Loucy (cell line): ENCODE measurements at regions not wholly inside any gene's neighbourhood (a gene's known extent, or its start where the extent isn't known, plus 50 kb on each side); places are given as distances from the start of the nearest gene placed in this dataset.

Source experiments
- H2AFZ ChIP-seq: fragments of 200-600 bp; sonication (generic); 2 replicates; pipeline ENCODE4 v1.6.0; 2016; ENCODE audit warnings: antibody characterized with exemption, mild to moderate bottlenecking, low read length, moderate library complexity
- H3F3A ChIP-seq: fragments of 200-600 bp; 2 replicates; pipeline ENCODE4 v1.6.0; 2016; ENCODE audit warnings: antibody characterized with exemption, low read depth, mild to moderate bottlenecking
- H3K27me3 ChIP-seq: fragments of 200-600 bp; sonication (generic); 2 replicates; pipeline ENCODE4 v1.6.1; 2014; ENCODE audit warnings: low read length, mild to moderate bottlenecking; ENCODE audit not compliant: insufficient read depth, poor library complexity, severe bottlenecking
- H3K36me3 ChIP-seq: fragments of 200-600 bp; sonication (generic); 2 replicates; pipeline ENCODE4 v1.6.1; 2016; ENCODE audit warnings: low read length; ENCODE audit not compliant: insufficient read depth
- H3K4me1 ChIP-seq: fragments of 200-600 bp; sonication (generic); 2 replicates; pipeline ENCODE4 v1.5.1; 2014; ENCODE audit warnings: low read length, mild to moderate bottlenecking; ENCODE audit not compliant: insufficient read depth, poor library complexity, severe bottlenecking
- H3K4me2 ChIP-seq: fragments of 200-600 bp; sonication (generic); 2 replicates; pipeline ENCODE4 v1.6.0; 2014; ENCODE audit warnings: antibody characterized with exemption, low read length, low read depth, mild to moderate bottlenecking; ENCODE audit not compliant: poor library complexity, severe bottlenecking
- H3K4me3 ChIP-seq: fragments of 200-600 bp; sonication (generic); 2 replicates; pipeline ENCODE4 v1.5.1; 2014; ENCODE audit warnings: low read length, mild to moderate bottlenecking, mixed read lengths; ENCODE audit not compliant: poor library complexity, severe bottlenecking
- H3K79me2 ChIP-seq: fragments of 200-600 bp; sonication (generic); 2 replicates; pipeline ENCODE4 v1.6.1; 2014; ENCODE audit warnings: low read length; ENCODE audit not compliant: insufficient read depth
- H3K9ac ChIP-seq: fragments of 200-600 bp; sonication (generic); 2 replicates; pipeline ENCODE4 v1.6.0; 2014; ENCODE audit warnings: mild to moderate bottlenecking, low read depth, low read length, moderate library complexity; ENCODE audit not compliant: poor library complexity, severe bottlenecking
- H3K9me2 ChIP-seq: fragments of 200-600 bp; sonication (generic); replicated peaks from 2 replicates; pipeline ENCODE4 v1.6.1; 2016; ENCODE audit warnings: low read depth, low read length, mixed read lengths
- H3K9me3 ChIP-seq: fragments of 200-600 bp; sonication (generic); 2 replicates; pipeline ENCODE4 v1.6.1; 2014; ENCODE audit warnings: mild to moderate bottlenecking, antibody characterized with exemption, low read length, low read depth; ENCODE audit not compliant: insufficient read depth
- H4K20me1 ChIP-seq: fragments of 200-600 bp; sonication (generic); 2 replicates; pipeline ENCODE4 v1.6.0; 2014; ENCODE audit warnings: antibody characterized with exemption, low read length, mild to moderate bottlenecking; ENCODE audit not compliant: insufficient read depth, poor library complexity, severe bottlenecking
- EZH2phosphoT487 ChIP-seq: fragments of 200-600 bp; IDR thresholded peaks from 2 replicates; pipeline ENCODE4 v1.6.1; 2018; ENCODE audit warnings: antibody characterized with exemption, mild to moderate bottlenecking, moderate library complexity, borderline replicate concordance
- TF ChIP-seq, protein P1 (sequence below): fragments of 200-600 bp; sonication (generic); conservative IDR thresholded peaks from 2 replicates; pipeline ENCODE4 v1.5.1; 2014; ENCODE audit warnings: mild to moderate bottlenecking, antibody characterized with exemption, low read length

DNA sequence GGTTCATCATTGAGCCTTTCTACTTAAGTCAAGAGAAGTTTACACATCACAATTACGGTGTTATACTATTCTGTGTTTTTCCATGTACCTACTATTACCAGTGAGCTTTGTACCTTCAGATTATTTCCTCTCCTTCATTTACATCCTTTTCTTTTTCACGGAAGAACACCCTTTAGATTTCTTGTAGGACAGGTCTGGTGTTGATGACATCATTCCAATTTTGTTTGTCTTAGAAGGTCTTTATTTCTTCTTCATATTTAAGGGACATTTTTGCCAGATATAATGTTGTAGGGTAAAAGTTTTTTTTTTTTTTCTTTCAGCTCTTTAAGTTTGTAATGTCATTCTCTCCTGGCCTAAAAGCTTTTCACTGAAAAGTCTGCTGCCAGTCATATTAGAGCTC is 637.1 kb upstream of the RIOK2 start:
- Histone ChIP-seq H2AFZ (no peak overlapping the region), H3F3A (no peaks in the 10 kb centered on the region), H3K9ac (no peak overlapping the region), H3K4me2 (no peak overlapping the region), H3K9me3 (no peaks in the 10 kb centered on the region), H3K4me1 (no peaks in the 10 kb centered on the region), H3K27me3 (no peaks in the 10 kb centered on the region), H3K79me2 (no peaks in the 10 kb centered on the region), H4K20me1 (no peaks in the 10 kb centered on the region), H3K9me2 (no peaks in the 10 kb centered on the region), H3K36me3 (no peaks in the 10 kb centered on the region), H3K4me3 (no peak overlapping the region)
- TF ChIP-seq, protein P1, sequence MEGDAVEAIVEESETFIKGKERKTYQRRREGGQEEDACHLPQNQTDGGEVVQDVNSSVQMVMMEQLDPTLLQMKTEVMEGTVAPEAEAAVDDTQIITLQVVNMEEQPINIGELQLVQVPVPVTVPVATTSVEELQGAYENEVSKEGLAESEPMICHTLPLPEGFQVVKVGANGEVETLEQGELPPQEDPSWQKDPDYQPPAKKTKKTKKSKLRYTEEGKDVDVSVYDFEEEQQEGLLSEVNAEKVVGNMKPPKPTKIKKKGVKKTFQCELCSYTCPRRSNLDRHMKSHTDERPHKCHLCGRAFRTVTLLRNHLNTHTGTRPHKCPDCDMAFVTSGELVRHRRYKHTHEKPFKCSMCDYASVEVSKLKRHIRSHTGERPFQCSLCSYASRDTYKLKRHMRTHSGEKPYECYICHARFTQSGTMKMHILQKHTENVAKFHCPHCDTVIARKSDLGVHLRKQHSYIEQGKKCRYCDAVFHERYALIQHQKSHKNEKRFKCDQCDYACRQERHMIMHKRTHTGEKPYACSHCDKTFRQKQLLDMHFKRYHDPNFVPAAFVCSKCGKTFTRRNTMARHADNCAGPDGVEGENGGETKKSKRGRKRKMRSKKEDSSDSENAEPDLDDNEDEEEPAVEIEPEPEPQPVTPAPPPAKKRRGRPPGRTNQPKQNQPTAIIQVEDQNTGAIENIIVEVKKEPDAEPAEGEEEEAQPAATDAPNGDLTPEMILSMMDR, result no peak
- no peak for TF ChIP-seq EZH2phosphoT487

DNA sequence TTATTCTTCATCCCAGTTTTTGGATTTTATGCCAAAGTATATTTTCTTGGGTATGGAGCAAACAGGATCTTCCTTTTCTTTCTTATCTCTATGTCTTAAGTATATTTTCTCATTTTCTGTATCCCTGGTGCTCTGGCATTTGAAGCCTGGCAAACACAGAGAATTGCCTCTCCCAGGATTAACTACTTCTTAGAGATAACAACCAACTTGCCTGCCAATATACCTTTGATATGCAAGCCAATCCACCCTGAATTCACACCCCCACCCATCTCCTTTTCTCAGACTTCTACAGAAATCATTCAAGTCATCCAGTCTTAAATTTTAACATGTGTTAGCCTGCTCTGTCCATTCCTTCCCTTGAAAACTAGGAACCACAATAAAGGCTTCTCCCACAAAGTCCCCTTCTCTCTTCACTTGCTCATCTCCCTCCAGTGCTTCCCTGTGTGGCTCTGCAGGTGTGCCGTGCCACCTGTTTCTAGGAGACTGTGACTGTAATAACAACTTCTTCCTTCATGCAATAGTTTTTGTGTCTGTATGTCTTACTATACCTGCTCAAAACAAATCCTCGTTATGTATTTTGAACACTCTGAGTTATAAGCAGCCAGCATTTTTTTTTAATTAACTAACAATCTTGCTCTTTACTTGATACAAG is 649.7 kb upstream of the RIOK2 start:
- TF ChIP-seq, protein P1, result no peak
- no peak for TF ChIP-seq EZH2phosphoT487
- H2AFZ ChIP-seq, result no peak overlapping the region
- no peaks in the 10 kb centered on the region for H3K4me1 ChIP-seq
- no peak overlapping the region for H3K4me3 ChIP-seq
- no peaks in the 10 kb centered on the region for H3K36me3 ChIP-seq
- no peaks in the 10 kb centered on the region for H4K20me1 ChIP-seq
- H3F3A ChIP-seq, result no peaks in the 10 kb centered on the region
- no peaks in the 10 kb centered on the region for H3K9me3 ChIP-seq
- H3K4me2 ChIP-seq, result no peak overlapping the region
- H3K9me2 ChIP-seq, result no peaks in the 10 kb centered on the region
- H3K27me3 ChIP-seq, result no peaks in the 10 kb centered on the region
- H3K79me2 ChIP-seq, result no peaks in the 10 kb centered on the region
- H3K9ac ChIP-seq, result no peak overlapping the region

DNA sequence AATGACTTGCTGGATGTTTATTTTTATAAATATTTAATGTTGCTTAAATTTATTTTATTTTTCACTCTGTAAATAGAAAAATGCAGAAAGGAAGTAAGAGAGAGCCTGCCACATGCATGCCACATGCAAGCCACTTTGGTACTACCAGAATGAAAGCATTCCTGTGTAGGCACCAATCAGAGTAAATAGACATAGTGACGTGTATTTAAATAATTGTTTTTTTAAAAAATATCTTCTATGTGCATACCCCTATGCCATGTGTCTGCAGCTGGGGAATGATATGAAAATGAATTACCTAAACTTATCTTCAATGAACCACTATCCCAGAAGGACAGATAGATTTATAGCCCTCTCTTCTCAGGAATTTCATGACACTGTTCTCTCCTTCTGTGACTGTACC is 651.5 kb upstream of the RIOK2 start:
- no peaks in the 10 kb centered on the region for H3F3A ChIP-seq
- no peak overlapping the region for H3K4me3 ChIP-seq
- TF ChIP-seq EZH2phosphoT487, result no peak
- TF ChIP-seq, protein P1, result no peak
- no peaks in the 10 kb centered on the region for H4K20me1 ChIP-seq
- no peaks in the 10 kb centered on the region for H3K4me1 ChIP-seq
- no peaks in the 10 kb centered on the region for H3K79me2 ChIP-seq
- H3K36me3 ChIP-seq, result no peaks in the 10 kb centered on the region
- H3K9me2 ChIP-seq, result no peaks in the 10 kb centered on the region
- no peak overlapping the region for H2AFZ ChIP-seq
- no peaks in the 10 kb centered on the region for H3K9me3 ChIP-seq
- H3K27me3 ChIP-seq, result no peaks in the 10 kb centered on the region
- H3K9ac ChIP-seq, result no peak overlapping the region
- no peak overlapping the region for H3K4me2 ChIP-seq
